Left lung (tissue), 4 donors: ENCODE measurements at regions not wholly inside any gene's neighbourhood (a gene's known extent, or its start where the extent isn't known, plus 50 kb on each side); places are given as distances from the start of the nearest gene placed in this dataset.

Experiments
- ATAC-seq: fragments of 200-7000 bp; cut with Tn5 transposase; one replicate; pipeline ENCODE4 v1.9.1; 2020; ENCODE audit warnings: moderate library complexity
- DNase-seq, 4 donors: peaks; one replicate each; pipeline ENCODE4 v3.0.0-alpha.2; 2013 to 2020
- H3K27ac ChIP-seq, 2 donors: fragments of 200-600 bp; sonication (generic) in 1 of 2; one replicate each; pipeline versions ENCODE4 v1.5.0 to v1.8.0; 2020 to 2021
- H3K27me3 ChIP-seq, 2 donors: fragments of 200-600 bp; sonication (generic) in 1 of 2; one replicate each; pipeline versions ENCODE4 v1.5.0 to v1.8.0; 2020 to 2021
- H3K36me3 ChIP-seq, 2 donors: fragments of 200-600 bp; sonication (generic) in 1 of 2; one replicate each; pipeline versions ENCODE4 v1.5.0 to v1.8.0; 2020 to 2021
- H3K4me1 ChIP-seq, 2 donors: fragments of 200-600 bp; one replicate each; pipeline ENCODE4 v1.8.0; 2021
- H3K4me3 ChIP-seq, 2 donors: fragments of 200-600 bp; sonication (generic) in 1 of 2; one replicate each; pipeline versions ENCODE4 v1.5.0 to v1.8.0; 2020 to 2021; ENCODE audit warnings: mild to moderate bottlenecking in 1 of 2
- H3K9me3 ChIP-seq, 2 donors: fragments of 200-600 bp; sonication (generic) in 1 of 2; one replicate each; pipeline versions ENCODE4 v1.5.0 to v1.8.0; 2020 to 2021
- intact Hi-C, 2 donors: fragments of 100-400 bp; cut with DNase I; formaldehyde crosslinking; loops; one replicate each; pipeline versions ENCODE4 v1.11.2 to v1.14.2; 2022
- TF ChIP-seq, protein P1 (sequence below), 2 donors: fragments of 200-600 bp; sonication (generic) in 1 of 2; IDR thresholded peaks; one replicate each; pipeline versions ENCODE4 v1.5.0 to v1.8.0; 2021; ENCODE audit warnings: antibody characterized with exemption in 2 of 2
- donor health status: DM: no; HTN: yes; CAD: no.
- donor health status: DM: no; HTN: no; CAD: no.

DNA sequence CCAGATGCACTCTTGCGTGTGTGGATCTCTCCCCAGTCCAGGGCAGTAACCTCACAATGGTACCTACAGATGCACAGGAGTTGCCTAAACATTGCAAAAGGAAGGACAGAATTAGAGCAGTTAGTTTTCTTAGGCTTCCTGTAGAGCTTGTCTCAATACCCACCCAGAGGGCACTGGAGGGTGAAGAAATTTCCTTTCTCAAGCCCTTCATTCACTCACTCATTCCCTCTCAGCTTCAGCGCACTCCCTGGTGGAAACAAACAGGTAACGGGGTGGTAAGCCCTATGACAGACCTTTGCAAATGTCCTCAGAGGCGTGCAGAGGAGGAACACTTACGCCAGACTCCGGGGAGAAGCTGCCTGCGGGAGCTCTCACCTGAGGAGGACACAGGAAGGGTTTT is 267.4 kb upstream of the HES1 start:
- intact Hi-C loops: no loop called here
- no peaks in the 10 kb centered on the region for H3K36me3 ChIP-seq
- no peaks in the 10 kb centered on the region for H3K9me3 ChIP-seq
- H3K27ac ChIP-seq: no peak overlapping the region
- ATAC-seq (no peak), DNase-seq (no peak)
- H3K27me3 ChIP-seq: peaks cover 0 to 18% of the 10 kb centered on the region in 2 donors
- TF ChIP-seq, protein P1, sequence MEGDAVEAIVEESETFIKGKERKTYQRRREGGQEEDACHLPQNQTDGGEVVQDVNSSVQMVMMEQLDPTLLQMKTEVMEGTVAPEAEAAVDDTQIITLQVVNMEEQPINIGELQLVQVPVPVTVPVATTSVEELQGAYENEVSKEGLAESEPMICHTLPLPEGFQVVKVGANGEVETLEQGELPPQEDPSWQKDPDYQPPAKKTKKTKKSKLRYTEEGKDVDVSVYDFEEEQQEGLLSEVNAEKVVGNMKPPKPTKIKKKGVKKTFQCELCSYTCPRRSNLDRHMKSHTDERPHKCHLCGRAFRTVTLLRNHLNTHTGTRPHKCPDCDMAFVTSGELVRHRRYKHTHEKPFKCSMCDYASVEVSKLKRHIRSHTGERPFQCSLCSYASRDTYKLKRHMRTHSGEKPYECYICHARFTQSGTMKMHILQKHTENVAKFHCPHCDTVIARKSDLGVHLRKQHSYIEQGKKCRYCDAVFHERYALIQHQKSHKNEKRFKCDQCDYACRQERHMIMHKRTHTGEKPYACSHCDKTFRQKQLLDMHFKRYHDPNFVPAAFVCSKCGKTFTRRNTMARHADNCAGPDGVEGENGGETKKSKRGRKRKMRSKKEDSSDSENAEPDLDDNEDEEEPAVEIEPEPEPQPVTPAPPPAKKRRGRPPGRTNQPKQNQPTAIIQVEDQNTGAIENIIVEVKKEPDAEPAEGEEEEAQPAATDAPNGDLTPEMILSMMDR (IDR thresholded peaks at IDR 0.05): no peak
- no peak overlapping the region for H3K4me3 ChIP-seq
- H3K4me1 ChIP-seq: peaks cover 3 to 14% of the 10 kb centered on the region in 2 donors

DNA sequence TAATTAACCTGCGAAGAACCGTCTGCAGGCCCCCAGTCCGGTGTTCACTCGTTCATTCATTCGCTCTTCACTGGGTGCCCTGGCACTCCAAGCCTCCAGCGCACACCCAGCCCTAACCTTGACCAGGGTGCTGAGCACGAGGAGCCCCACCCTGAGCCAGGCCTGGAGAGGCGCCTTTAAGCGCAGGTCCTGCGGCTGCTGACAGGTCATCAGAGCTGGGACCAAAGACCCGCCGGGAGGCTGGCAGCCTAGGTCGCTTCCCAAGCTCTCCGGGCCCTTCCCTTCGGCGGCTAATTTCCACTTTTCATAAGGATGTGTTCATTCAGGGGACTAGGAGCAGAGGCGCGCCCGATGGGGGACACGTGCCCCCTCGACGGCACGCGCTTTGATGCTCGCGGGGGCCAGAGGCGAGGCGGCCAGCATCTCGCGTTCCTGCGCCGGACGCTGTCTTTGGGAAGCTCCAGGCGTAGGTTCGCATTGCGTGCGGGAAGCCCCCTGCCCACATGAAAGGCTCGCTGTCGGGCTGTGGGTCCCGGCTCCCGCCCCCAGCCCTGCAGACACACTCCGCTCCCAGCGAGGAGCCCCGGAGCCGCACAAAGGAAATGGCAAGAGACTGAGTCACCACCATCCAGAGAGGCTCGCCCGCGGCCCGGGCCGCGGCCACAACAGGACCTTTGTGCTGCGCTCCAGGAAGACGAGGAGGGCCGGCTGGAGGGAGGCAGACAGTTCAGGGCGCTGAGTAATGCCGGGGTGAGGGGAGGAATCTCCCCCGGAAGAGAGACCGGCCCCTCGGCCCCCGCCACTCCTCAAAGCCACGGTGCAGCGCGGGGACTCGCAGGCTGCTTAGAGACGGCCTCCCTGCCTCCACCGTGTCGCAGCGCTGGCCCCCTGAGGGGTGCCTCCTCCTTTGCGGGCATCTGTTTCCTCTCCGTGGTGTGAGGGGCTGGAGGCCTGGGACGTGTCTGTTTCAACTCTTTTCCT is 266.4 kb upstream of the HES1 start:
- DNase-seq (peak in 2 of 4 donors; percentile 62 to 85), ATAC-seq (peak; percentile 70)
- intact Hi-C loops: no loop called here
- Histone ChIP-seq H3K27ac (no peak overlapping the region), H3K4me1 (peaks cover 3 to 14% of the 10 kb centered on the region in 2 donors), H3K4me3 (no peak overlapping the region), H3K9me3 (no peaks in the 10 kb centered on the region), H3K36me3 (no peaks in the 10 kb centered on the region), H3K27me3 (peaks cover 0 to 18% of the 10 kb centered on the region in 2 donors)
- TF ChIP-seq, protein P1 (IDR thresholded peaks at IDR 0.05): no peak

DNA sequence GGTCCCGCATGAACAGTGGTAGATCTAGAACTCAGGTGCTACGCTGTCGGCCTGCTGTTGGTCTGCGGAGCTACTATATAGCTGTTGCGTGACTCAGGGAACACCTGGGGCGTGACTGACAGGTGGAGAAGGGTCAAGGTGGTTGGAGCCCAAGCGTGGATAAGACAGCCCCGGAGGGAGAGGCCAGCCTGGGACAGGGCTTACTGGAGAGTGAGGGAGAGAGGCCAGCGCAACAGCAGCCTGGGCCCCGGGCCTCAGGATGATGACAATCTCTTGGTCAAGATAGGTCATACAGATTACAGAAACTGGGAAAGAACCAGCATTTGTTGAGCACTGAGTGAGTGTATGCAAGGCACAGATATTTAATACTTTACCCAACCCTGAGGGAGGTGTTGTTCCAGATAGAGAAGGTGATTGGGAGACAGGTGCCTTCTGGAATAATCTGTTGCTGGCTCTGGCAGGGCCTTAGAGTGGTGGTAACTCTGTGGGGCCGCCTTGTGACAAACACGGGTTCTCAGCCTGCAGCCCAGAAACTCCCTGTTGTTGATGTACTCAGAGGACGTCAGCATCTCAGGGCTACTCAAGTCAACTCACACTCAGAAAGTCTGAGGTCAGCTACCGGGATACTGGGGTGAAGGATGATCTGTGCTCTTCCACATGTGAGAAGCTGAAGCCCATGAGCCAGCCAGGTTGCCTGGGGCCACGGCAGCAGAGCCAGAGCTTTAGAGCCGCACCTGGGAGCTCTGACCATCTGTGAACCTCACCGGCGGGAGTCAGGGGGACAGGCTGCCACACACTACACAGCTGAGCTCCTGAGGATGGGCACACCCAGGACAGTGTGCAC is 265.4 kb upstream of the HES1 start:
- no peak overlapping the region for H3K27ac ChIP-seq
- DNase-seq: no peak
- H3K36me3 ChIP-seq: no peaks in the 10 kb centered on the region
- no peak overlapping the region for H3K4me3 ChIP-seq
- H3K27me3 ChIP-seq: peaks cover 0 to 18% of the 10 kb centered on the region in 2 donors
- no peaks in the 10 kb centered on the region for H3K9me3 ChIP-seq
- TF ChIP-seq, protein P1 (IDR thresholded peaks at IDR 0.05): no peak
- intact Hi-C loops: no loop called here
- no peak for ATAC-seq
- H3K4me1 ChIP-seq: peaks cover 3 to 16% of the 10 kb centered on the region in 2 donors

DNA sequence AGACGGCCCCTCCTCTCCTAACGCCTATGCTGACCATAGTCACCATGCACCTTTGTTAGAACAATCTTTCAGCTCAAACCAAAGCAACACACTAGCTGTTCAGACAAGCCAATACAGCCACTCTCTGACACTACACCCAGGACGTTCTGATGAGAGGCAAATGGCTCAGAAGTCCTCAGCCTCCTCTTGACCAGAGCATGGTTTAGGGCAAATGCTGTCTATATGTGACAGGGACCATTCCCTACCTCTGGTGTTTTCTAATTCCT is 264.8 kb upstream of the HES1 start:
- peaks cover 0 to 18% of the 10 kb centered on the region in 2 donors for H3K27me3 ChIP-seq
- TF ChIP-seq, protein P1 (IDR thresholded peaks at IDR 0.05): no peak
- DNase-seq: no peak
- no peak overlapping the region for H3K27ac ChIP-seq
- no peaks in the 10 kb centered on the region for H3K36me3 ChIP-seq
- intact Hi-C loops: no loop called here
- H3K4me3 ChIP-seq: no peak overlapping the region
- H3K9me3 ChIP-seq: no peaks in the 10 kb centered on the region
- no peak for ATAC-seq
- peaks cover 3 to 22% of the 10 kb centered on the region in 2 donors for H3K4me1 ChIP-seq

DNA sequence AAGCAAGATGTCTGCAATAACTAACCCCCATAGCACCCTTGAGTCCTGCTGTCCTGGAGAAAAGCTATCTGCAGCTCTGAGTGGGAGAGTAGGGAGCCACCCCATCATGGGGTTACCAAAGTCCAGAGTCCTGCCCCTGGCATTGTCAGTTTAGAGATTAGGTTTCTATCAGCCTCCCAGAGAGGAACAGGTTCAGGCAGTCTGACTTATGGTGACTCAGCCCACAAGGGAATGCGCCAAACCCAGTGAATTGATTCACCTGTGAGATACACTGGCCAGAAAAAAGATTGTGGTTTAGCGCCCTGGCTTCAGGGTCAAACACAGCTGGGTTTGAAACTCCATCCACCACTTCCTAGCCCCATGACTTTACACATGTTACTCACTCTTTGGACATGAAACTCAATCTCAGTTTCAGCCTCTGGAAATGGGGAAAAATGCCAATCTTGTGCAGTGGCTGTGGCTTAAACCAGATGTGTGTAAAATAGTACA is 263.6 kb upstream of the HES1 start:
- intact Hi-C loops: no loop called here
- H3K27ac ChIP-seq: no peak overlapping the region
- ATAC-seq: peak; percentile 80

More for the DNA sequence above, 263.6 kb upstream of the HES1 start:
- TF ChIP-seq, protein P1 (IDR thresholded peaks at IDR 0.05): no peak
- Histone ChIP-seq H3K36me3 (no peaks in the 10 kb centered on the region), H3K27me3 (peaks cover 0 to 18% of the 10 kb centered on the region in 2 donors), H3K4me3 (no peak overlapping the region), H3K9me3 (no peaks in the 10 kb centered on the region), H3K4me1 (peaks cover 3 to 26% of the 10 kb centered on the region in 2 donors)
- peak in 1 of 4 donors; percentile 44 for DNase-seq
